ENCODE measurements at regions not wholly inside any gene's neighbourhood (a gene's known extent, or its start where the extent isn't known, plus 50 kb on each side); places are given as distances from the start of the nearest gene placed in this dataset.
"Not testable (repeated sequence)": the region's sequence is repeated elsewhere in the genome, so short reads cannot be mapped to it uniquely, and the experiment has no call there.

DNA sequence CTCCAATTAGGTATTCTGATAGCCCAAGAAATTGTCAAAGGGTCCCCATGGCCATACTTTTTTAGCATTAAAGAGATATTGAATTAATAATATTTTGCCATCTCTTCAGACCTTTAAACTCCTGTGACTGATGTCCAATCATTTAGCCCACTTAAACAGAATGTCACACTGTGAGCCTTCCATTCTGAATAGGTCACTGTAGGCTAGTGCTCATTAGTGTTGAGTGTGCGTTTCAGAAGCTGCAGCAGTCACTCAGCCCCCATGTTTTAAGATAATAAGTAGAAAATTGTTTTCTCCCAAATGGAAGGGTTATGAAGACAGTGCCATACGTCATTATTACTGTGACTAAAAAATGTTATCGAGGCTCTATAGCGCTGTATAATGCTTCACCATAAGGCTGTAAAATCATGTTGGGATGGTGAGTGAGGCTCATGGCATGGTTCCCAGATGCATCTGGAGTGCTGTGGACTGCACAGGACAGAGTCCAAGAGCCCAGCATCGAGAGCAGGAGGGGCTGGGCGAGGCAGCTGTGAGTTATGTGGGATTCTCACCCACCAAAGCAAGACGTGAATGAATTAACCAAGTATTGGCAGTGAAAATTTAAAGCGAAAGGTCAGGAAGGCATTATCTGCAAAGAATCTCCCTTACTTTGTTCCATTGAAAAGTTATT lies 2112.9 kb upstream of the WWC1 start:
- no peak for DNase-seq

DNA sequence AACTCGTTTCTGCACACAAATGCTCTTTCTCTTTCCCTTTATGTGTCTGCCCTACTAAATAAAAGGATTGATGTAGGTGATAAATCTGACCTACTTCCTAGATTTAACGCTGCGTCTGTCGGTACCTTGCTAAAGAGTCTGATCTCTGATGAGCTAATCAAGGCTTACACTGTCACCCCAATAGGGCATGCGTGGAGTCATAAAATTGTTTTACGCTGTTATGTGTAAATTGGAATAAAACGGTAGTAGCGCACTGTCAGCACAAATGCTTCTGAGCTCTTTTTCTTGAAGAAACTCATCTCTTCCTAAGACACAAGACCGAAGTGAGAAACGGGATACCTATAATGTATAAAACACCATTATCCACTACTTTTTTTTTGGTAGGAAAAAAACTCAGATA lies 2106.3 kb upstream of the WWC1 start:
- no peak for DNase-seq

DNA sequence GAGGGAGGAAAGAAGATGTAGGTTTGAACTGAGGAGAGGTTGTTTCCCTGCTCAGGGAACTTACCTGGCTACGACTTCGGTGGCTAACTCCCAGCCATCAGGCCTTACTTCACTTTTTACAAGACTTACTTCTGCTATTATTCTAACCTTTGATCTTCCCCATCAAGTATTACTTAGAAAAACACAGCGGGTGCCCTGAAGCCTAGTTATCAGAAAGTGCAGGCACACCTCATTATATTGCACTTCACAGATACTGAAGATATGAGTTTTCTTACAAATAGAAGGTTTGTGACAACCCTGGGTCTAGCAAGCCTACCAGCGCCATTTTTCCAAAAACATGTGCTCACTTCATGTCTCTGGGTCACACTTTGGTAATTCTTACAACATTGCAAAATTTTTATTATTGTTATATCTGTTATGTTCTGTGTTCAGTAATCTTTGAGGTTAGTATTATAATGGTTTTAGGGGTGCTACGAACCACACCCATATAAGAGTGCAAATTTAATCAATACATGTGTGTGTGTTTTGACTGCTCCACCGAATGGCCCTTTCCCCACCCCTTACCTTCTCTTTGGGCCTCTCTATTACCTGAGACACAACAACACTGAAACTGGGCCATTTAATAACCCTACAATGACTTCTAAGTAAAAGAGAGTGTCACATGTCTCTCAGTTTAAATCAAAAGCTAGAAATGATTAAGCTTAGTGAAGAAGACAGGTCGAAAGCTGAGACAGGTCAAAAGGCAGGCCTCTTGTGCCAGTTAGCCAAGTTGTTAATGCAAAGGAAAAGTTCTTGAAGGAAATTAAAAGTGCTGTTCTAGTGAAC lies 2102.7 kb upstream of the WWC1 start:
- no peak for DNase-seq

DNA sequence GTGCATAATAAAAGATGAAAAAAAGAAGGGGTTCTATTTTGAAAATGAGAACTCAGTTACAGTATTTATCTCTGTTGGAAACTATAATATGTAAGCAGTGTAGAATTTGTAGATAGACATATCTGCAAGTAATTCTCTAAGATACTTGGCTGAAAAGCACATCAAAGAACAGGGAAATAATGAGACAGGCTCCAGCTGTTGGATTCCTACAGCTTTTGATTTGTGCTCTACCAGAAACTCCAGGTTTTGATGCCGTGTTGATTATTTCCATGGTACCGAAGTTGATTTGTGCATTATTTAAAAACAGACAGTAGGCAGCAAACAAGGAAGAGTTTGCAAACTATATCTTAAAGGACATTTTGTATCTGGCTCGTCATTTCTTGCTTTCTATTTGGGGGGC lies 2098.7 kb upstream of the WWC1 start:
- no peak for DNase-seq

DNA sequence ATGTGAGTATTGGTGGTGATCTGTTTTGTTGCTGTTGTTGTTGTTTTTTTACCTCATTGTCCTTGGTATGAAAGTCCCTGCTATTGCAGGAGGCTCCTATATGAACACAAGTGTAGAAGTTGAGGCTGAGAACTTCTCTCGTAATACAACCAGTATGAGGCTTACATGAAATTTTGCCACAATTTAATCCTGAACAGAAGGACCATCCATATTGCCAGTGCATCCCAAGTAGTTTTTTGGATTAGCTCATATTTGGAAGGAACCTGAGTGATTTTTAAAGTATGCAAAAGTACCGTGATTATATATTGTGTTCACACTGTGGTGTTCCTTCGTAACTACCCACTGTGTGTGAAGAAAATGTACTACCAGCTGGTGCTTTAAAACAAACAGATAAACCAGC lies 2095.5 kb upstream of the WWC1 start:
- no peak for DNase-seq

DNA sequence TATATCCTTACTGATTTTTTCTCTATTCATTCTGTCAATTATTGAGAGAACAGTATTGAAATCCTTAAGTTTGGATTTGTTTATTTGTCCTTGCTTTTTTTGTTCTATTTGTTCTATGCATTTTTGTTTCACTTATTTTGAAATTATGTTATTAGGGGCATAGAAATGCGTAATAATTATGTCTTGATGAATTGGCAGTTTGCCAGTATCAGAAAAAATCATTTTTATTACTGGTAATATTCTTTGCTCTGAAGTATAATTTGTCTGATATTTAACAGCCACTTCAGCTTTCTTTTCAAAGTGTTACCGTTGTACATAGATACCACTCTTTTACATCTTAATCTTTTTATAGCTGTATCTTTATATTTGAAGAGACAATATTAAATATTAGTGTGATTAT lies 2090.9 kb upstream of the WWC1 start:
- no peak for DNase-seq

DNA sequence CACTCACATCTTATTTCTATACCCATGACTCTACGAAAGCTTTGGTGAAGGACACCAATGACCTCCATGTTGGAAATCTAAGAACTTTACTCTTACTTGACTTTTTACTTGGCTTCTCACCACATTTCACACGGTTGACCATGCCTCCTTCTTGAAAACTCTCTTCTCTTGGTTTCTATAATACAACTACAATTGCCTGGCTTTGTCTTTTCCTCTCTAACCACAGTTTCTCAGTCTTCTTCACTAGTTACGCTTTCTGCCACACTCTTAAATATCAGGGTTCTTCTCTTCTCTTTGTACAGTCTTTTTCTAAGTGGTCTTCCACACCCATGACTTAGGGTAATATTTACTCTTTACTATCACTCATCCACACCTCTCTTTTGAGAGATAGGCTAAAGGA lies 2079.8 kb upstream of the WWC1 start:
- DNase-seq: no peak

DNA sequence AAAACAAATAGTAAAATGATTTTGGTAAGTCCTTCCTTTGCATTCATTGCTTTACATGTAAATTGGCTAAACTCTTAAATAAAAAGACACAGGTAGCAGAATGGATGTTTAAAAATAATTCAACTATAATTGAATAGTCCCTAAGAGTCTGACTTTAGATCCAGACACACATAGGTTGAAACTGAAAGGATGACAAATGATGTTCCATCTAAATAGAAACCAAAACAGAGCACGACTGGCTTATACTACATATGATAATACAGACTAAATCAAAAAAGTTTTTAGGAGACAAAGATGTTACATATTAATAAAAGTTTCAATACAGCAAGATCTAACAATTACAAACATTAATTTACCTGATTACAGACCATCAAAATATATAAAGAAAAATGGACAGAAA lies 2055.1 kb upstream of the WWC1 start:
- no peak for DNase-seq

DNA sequence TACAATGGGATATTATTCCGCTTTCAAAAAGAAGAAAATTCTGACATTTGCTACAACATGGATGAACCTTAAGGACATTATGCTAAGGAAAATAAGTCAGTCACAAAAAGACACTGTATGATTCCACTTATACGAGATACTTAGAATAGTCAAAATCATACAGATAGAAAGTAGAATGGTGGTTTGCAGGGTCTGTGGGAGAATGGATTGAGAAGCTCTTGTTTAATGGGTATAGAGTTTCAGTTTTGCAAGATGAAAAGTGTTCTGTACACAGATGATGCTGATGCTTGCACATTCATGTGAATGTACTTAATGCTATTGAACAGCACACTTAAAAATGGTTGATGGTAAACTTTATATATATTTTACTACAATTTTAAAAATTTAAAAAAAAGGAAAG lies 2050.7 kb upstream of the WWC1 start:
- DNase-seq: no peak

DNA sequence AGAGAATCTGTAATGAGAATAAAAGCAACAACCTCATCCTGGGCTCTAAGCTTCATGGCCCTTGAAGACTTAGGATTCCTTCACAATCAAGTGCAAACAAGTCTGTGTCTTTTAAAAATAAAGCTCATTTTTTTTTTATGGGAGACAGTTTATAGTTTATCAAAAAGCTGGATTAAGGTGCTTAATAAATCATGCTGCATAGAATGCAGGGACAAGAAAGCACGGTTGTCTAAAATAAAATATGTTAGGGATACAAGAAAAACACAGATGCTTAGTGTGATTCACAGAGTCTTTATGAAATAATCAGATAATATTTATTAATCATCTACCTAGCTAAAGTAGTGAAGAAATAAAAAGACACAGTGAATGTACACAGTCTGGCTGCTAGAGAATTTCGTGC lies 2045.9 kb upstream of the WWC1 start:
- DNase-seq: no peak

DNA sequence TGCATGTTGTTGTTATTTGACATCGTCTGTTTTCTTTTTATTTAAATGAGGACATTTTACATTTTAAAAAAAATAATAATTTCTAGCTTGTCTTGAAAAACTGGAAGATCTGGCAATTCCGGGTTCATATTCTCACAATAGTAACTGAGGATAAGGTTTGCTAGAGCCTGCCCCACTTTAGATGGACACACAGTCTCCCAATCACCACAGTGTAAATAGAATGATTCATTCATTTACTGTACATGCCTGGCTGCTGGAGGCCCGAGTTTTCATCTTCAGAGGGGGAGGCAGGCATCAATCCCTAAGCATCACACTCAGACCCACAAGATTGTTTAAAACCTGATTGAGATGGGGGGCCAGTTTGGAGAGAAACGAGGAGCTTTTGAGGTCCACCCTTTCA lies 2039.7 kb upstream of the WWC1 start:
- DNase-seq: no peak

DNA sequence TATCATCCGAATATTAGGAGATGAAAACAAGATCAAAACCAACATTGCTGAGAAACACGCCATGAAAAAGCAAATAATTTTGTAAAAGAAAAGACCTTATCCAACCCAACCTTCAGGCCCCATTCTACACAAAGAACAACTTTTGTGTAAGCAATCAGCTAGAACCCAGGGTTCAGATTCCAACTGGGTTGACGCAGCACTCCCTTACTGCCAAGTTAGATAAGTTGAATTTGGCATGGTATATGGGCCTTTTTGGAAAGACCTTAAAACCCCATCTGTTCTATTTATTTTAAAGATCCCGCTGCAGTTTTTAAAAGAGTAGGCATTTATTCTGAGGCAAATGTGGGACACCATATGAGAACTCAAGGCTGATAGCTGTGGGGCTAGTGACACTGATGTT lies 2033.8 kb upstream of the WWC1 start:
- DNase-seq: no peak

DNA sequence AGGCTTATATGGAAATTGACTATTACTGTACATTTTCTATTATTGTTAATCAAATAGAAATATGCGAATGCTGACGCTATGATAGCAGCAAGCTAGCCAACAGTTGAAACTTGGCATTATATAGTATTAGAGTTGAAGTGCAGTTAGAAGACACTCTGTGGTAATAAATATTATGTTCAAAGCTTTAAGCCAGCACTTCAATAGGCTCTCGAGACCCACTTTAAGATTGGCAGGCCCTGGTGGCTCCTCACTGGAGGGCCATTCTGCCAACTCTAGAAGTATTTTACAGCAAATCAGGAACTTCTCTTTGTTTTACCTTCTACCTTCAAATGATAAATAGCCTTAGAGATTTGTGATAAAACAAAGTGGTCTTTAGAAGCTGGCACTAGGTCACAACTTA lies 2029.0 kb upstream of the WWC1 start:
- DNase-seq: no peak

DNA sequence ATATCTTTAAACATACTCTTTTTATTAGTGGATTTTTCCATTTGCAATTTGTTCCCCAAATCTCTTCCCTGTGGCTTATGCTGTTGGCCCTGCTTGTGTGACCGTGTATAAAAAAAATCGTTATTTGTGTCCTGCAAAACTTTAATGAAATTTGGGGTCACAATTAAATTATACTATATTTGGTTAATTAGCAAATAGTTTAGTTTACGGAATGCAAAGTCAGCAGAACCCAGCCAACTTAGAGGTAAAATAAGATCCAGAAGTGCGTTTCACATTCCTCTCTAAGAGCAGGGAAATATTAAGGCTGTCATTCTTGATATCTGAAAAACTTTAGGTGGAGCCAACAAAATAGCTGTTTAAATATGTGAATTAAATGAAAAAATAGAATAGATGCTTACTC lies 2023.5 kb upstream of the WWC1 start:
- DNase-seq: no peak

DNA sequence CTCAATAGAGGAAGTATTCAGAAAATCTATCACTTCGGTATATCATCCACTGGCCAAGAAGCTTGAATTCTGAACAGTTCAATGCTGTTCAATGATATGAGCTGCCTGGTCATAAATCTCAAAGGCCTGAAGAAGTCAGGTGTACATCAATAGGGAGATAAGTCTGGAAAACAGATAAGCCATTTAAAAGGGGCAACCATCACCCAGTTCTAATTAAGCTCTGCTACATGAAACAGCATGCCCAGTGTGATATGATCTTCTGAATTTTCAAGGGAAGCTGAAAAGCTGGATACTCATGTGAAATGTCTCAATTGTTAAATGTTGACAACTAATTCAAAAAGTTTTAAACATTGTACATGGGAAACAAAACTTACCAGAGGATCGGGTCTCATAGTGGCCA lies 2020.7 kb upstream of the WWC1 start:
- no peak for DNase-seq

DNA sequence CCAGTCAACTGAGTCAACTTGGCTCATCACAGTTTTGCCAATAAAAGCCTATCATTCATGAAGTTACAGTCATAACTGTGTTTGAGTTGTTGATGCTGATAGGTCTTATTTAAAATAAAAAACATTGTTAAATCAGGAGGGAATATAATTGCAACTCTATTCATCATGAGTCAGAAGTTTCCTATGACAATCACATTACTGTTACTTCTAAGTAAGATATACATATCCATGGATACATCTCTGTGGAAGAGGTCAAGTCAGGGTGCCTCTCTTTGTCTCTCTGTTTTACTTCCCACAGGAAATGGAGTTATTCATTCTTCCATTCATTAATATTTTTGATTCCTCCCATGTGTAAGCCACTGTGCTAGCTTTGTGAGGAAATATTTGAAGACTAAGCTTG lies 2015.4 kb upstream of the WWC1 start:
- no peak for DNase-seq

DNA sequence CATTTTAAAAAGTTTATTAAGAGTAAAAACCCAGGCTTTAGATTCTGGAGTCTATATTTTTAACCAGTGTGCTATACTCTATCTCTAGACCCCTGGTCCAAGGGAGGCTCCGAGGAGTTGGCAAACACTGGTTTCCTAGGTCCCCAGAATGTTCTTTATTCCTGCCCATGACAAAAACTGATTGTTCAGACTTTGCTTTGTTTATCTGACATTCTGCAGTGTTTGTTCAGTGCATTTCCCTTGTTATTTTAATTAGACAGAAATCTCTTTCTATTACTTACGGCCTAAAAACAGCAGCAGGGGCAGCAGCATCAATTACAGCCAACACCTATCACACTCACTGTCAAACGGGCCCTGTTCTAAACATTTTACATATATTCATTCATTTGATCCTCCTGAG lies 2011.6 kb upstream of the WWC1 start:
- DNase-seq: no peak

DNA sequence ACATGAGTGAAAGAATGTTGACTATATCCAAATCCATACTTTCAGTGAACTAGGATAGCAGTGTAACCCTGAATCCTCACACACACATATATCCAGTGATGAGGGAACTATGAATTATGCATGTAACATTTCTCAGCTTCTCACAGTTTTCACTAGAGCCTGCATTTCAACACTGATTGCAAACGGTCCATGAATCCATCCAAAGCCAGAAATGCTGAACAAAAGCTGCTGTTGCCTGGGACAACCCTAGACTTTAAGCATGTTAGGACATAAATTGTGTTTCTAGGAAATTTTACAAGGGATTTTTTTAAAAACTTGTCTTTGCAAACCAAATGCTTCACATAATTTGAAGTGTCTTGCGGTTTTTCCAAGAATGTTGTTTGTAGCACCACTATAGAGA lies 2010.0 kb upstream of the WWC1 start:
- no peak for DNase-seq

DNA sequence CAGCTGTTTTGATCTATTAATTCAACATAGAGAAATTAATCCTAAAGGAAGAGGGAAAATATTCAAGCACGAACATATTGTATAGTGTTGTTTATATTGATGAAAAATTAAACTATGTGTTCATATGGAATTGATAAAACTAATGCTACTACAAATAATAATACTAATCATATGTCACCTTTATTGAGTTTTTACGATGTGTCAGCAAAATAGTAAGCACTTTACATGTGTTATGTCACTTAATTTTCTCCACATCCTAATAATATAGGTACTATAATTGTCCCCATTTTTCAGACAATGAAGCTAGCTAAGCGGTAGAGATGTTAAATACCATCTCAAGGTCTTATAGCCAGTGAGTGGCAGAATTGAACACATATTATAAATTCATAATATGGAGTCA lies 2008.5 kb upstream of the WWC1 start:
- no peak for DNase-seq

DNA sequence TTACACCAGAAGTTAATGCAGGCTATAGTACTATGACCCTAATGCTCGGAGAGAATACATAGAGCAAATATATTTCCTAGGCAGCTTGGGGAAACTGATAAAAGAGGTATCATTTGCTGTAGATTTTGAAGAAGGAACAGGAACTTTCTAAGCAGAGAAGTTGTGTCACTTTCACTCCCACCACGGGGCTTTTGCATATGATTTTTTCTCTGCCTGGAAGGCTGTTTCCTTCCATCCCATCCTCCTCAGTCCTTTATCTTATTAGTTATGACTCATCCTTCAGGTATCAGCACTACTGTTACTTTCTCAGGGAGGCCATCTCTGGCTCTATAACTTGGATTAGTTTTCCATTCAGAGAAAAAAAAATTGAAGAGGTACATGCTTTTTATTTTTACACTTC lies 2006.1 kb upstream of the WWC1 start:
- no peak for DNase-seq

DNA sequence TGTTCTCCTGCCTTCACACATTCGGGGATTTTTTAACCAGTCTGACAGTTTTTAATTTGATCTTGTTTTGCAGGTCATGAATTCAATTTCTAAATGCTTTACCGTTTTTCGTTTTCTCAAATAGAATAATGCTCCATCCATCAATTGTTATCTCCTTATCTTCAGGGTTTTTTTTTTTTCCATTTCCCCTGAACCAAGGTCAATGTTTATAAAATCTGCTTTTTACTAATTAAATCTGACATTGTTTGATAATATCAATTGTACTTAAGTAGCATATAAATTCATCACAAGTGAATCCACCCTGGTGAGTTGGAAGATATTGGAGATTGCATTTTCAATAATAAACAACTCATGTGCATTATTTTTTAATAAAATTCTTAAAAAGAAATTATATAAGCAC lies 2004.6 kb upstream of the WWC1 start:
- DNase-seq: no peak

DNA sequence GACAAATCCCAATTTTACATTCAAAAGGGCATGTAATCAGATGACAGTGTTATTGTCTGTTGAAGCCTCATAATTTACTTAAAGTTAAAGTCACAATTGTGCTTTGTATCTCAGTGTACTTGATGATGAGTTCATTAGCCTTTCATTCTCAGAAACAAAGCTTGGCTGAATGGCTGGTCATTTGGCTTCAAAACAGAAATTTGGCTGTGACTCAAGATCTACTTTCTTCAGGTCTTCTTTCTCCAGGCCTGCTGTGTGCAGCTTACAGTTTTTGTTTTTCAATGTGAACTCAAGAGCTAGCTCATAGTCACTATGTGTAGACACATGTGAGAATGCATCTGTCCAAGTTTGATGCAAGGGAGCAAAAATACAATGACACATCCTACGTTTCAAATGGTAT lies 2003.6 kb upstream of the WWC1 start:
- DNase-seq: no peak

DNA sequence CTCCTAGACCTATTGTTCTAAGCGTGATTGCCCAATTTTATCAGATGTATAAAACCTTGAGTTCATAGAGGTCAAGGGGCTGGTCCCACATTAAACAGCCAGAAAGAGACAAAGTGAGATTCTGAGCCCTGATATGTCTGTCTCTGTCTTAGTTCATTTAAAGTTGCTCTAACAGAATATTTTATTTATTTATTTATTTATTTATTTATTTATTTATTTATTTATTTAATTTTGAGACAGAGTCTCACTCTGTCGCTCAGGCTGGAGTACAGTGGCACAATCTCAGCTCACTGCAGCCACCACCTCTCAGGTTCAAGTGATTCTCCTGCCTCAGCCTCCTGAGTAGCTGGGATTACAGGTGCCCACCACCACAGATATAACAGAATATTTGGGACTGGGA lies 1999.6 kb upstream of the WWC1 start:
- DNase-seq: not testable (repeated sequence)

DNA sequence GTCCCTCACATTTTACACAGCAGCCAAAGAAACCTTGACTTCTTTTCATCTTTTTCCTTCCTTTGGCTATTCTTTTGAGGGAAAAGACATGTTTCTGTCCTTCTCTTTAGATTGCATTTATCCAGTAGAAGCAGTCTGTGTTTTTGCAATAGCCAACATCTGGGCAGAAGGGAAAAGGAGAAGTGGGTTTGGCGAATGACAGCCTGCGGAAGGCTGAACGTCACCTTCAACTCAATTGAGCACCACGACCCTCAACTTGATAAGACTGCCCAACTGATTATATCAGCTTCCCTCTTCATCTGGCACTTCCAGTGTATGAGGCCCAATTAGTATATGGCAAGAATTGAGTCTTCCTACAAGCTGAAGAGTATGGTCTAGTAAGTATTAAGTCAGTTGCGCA lies 1997.6 kb upstream of the WWC1 start:
- DNase-seq: no peak

DNA sequence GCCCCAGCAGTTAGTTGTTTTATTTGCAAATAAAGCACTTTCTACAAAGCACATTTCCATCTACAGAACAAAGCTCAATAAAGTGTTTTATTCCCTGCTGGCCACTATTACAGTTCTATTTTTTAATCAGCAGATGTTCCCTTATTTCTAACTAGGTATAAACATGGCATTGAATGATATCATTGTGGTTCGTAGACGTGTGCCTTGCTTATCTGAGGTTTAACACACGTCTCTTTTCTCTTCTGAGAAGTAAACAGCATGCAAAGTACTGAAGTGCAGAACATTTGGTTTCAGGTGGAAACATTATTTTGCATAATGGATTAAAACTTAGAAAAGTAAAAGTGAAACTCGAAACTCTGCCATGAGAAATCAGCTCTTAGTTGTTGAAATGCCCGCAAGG lies 1989.3 kb upstream of the WWC1 start:
- DNase-seq: no peak

Data from SIG-M5 (cell line).